Lower leg skin (tissue), 4 donors: ENCODE measurements at regions not wholly inside any gene's neighbourhood (a gene's known extent, or its start where the extent isn't known, plus 50 kb on each side); places are given as distances from the start of the nearest gene placed in this dataset.

ENCODE experiments used
- DNase-seq, 2 donors: peaks; one replicate each; pipeline ENCODE4 v3.0.0-alpha.2; 2019; ENCODE audit warnings: low spot score in 2 of 2
- H3K4me3 ChIP-seq: fragments of 200-600 bp; sonication (generic); 2 replicates; pipeline ENCODE4 v1.5.1; 2017; ENCODE audit warnings: mild to moderate bottlenecking, low read depth; ENCODE audit not compliant: poor library complexity, severe bottlenecking
- CTCF ChIP-seq, 3 donors: fragments of 450-650 bp; IDR thresholded peaks; one replicate each; pipeline ENCODE4 v1.5.1; 2016; ENCODE audit warnings: antibody characterized with exemption in 3 of 3, mild to moderate bottlenecking in 3 of 3, moderate library complexity in 2 of 3
- POLR2A ChIP-seq, 2 donors: fragments of 450-650 bp; IDR thresholded peaks; one replicate each; pipeline ENCODE4 v1.6.1; 2016 to 2017; ENCODE audit warnings: antibody characterized with exemption in 2 of 2, mild to moderate bottlenecking in 1 of 2, moderate library complexity in 1 of 2
- WGBS, 2 donors: methylation state at CpG; one replicate each; pipeline ENCODE4 v1.1.5; 2018; 5-methylcytosine and 5-hydroxymethylcytosine counted together
- intact Hi-C: fragments of 100-400 bp; cut with DNase I; formaldehyde crosslinking; loops from one replicate; pipeline ENCODE4 v1.15.0; 2023; ENCODE audit warnings: low total_unique reads

DNA sequence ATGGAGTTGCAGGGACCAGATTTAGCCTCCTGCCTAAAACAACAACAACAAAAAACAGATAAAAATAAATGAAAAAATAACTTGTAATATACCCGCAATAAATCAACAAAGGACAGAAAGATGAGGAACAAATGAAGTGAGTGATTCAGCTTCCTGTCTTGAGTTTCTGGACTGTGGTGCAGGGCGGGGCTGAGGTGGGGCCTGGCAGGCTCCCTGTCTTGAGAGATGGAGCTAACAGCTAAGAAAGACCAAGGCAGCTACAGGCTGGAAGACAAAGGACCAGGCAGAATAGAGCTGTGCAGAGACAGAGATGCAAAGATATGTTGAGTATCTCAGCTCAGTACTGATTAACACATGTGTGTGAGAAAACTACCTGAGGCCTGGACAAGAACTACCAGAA is 879.2 kb downstream of the AACS start:
- no peak for DNase-seq
- intact Hi-C loops = no loop called here
- no peak overlapping the region for H3K4me3 ChIP-seq
- WGBS, 2 donors = 81 to 89% methylated on average over 2 of the region's 2 CpGs
- no peak for TF ChIP-seq POLR2A (IDR thresholded peaks at IDR 0.05)

DNA sequence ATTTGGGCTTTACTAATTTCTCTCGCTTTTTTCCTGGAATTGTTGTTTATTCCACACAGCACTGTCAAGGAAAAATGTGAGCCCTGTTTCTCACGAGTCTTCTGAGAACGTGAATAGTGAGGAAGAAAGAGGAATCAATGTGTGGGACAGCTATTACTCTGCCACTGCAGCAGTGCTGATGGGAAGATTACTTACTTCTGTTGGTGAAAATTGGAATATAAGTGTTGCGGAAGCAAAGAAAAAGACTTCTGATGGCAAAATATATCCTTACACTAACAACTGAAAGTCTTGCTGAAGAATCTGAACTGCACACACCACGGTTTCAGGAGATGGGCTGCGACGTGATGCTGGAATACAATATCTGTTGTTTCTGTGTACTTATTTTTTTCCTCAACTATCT is 884.2 kb downstream of the AACS start:
- TF ChIP-seq CTCF (IDR thresholded peaks at IDR 0.05) (no peak), POLR2A (IDR thresholded peaks at IDR 0.05) (no peak)
- no peak for DNase-seq
- intact Hi-C loops = no loop called here
- 83 to 85% methylated on average over 7 of the region's 7 CpGs for WGBS, 2 donors
- H3K4me3 ChIP-seq = no peak overlapping the region

DNA sequence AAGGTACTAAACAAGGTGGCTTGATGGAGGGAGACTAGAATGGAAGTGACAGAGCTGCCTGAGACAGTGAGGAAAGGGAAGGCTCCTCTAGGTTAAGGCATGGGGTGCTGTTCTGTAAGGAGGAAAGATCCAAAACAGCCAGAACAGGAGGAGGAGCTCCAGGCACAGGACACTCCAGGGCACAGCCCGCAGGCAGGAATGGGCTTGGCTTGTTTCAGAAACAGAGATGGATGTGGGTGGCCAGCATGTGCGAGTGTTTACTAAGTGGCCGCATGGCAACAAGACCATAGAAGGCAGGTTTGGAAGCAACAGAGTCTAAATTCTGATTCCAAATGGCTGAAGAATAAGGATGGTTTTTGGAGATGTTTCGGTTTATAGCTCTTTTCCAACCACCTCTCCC is 889.1 kb downstream of the AACS start:
- no peak for TF ChIP-seq CTCF (IDR thresholded peaks at IDR 0.05)
- TF ChIP-seq POLR2A (IDR thresholded peaks at IDR 0.05) = no peak
- DNase-seq = no peak
- no peak overlapping the region for H3K4me3 ChIP-seq
- intact Hi-C loops = no loop called here
- 77 to 95% methylated on average over 4 of the region's 4 CpGs for WGBS, 2 donors

GRCh38 chr12:125956186-125956585 is 891.0 kb downstream of the AACS start:
- 74 to 79% methylated on average over 7 of the region's 7 CpGs for WGBS, 2 donors

DNA sequence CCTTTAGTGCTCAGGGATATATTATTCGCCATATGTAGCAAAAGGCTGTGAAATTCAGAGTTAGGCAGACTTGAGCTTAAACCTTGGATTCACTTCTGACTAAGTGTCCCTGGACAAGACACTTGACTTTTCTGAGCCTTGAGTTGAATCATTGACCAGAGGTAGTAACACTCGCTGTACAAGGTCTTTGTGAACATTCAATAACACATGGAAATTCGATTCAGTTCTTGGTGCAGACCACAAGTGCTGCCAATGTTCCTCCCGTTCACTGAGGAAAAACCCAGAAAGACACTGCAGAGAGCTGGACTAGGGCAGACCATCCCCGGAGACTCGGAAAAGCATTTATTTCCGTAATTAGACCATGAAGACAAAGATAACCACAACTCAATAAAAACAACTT is 901.4 kb downstream of the AACS start:
- 87 to 94% methylated on average over 7 of the region's 7 CpGs for WGBS, 2 donors
- no peak overlapping the region for H3K4me3 ChIP-seq
- intact Hi-C loops = no loop called here
- no peak for DNase-seq
- no peak for TF ChIP-seq CTCF (IDR thresholded peaks at IDR 0.05)
- no peak for TF ChIP-seq POLR2A (IDR thresholded peaks at IDR 0.05)

More at GRCh38 chr12:125956186-125956585, 891.0 kb downstream of the AACS start:
- DNase-seq = no peak
- no peak overlapping the region for H3K4me3 ChIP-seq
- intact Hi-C loops = no loop called here
- TF ChIP-seq POLR2A (IDR thresholded peaks at IDR 0.05) = no peak
- TF ChIP-seq CTCF (IDR thresholded peaks at IDR 0.05) = no peak

DNA sequence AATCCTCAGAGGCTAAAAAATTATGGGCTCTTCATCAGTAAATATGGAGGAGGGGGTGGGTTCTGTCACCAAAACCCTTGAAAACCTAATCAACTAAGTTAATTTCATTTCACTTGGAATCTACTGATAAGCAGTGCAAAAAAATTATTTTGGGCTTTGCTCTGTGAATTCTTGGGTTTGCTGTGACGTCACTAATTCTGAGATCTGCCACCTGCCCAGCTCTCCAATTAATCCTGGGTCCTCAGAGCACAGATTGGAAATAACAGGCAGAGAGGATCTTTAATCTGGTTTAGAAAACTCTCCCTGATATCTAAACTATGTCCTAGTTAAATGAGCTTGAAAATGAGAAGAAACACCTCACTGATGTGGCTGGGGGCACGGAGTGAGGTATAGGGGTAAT is 903.2 kb downstream of the AACS start:
- no peak overlapping the region for H3K4me3 ChIP-seq
- intact Hi-C loops = no loop called here
- no peak for DNase-seq
- WGBS, 2 donors = 82 to 85% methylated on average over 2 of the region's 2 CpGs
- TF ChIP-seq POLR2A (IDR thresholded peaks at IDR 0.05) = no peak
- no peak for TF ChIP-seq CTCF (IDR thresholded peaks at IDR 0.05)
